PC-3 (cell line): ENCODE measurements at regions not wholly inside any gene's neighbourhood (a gene's known extent, or its start where the extent isn't known, plus 50 kb on each side); places are given as distances from the start of the nearest gene placed in this dataset.

ENCODE experiments used
- EZH2 ChIP-seq: fragments of 300-600 bp; sonication (generic); IDR thresholded peaks from one replicate; pipeline ENCODE4 v1.6.1; 2017; ENCODE audit warnings: antibody characterized with exemption, mild to moderate bottlenecking, low read length; ENCODE audit not compliant: unreplicated experiment
- TF ChIP-seq, protein P1 (sequence below): fragments of 300-600 bp; sonication (generic); conservative IDR thresholded peaks from 2 replicates; pipeline ENCODE4 v1.5.1; 2017; ENCODE audit warnings: antibody characterized with exemption, low read depth, mild to moderate bottlenecking, low read length

- TF ChIP-seq, protein P1, sequence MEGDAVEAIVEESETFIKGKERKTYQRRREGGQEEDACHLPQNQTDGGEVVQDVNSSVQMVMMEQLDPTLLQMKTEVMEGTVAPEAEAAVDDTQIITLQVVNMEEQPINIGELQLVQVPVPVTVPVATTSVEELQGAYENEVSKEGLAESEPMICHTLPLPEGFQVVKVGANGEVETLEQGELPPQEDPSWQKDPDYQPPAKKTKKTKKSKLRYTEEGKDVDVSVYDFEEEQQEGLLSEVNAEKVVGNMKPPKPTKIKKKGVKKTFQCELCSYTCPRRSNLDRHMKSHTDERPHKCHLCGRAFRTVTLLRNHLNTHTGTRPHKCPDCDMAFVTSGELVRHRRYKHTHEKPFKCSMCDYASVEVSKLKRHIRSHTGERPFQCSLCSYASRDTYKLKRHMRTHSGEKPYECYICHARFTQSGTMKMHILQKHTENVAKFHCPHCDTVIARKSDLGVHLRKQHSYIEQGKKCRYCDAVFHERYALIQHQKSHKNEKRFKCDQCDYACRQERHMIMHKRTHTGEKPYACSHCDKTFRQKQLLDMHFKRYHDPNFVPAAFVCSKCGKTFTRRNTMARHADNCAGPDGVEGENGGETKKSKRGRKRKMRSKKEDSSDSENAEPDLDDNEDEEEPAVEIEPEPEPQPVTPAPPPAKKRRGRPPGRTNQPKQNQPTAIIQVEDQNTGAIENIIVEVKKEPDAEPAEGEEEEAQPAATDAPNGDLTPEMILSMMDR = peak; percentile 27; the same call in 1 of the 2 replicates
- TF ChIP-seq EZH2 = no peak
Observed at GRCh38 chr18:61612517-61612916, 279.3 kb downstream of the CDH20 start.
